WTC11 (cell line): ENCODE measurements at regions not wholly inside any gene's neighbourhood (a gene's known extent, or its start where the extent isn't known, plus 50 kb on each side); places are given as distances from the start of the nearest gene placed in this dataset.

Experiments
- ATAC-seq: fragments of 200-7000 bp; cut with Tn5 transposase; 2 replicates; pipeline ENCODE4 v1.10.0; 2021; ENCODE audit warnings: mild to moderate bottlenecking, moderate library complexity
- CTCF ChIA-PET: fragments of 300-600 bp; sonication (Branson Sonifier 250); formaldehyde crosslinking; loops from one replicate; lab custom pipeline; 2021; ENCODE audit warnings: antibody characterized with exemption; lab: Charles Lee
- POLR2A ChIA-PET: fragments of 350-600 bp; sonication (Branson Sonifier 250); formaldehyde crosslinking; loops from one replicate; lab custom pipeline; 2021; ENCODE audit warnings: antibody characterized with exemption; lab: Charles Lee
- DNase-seq: peaks from one replicate; pipeline ENCODE4 v3.0.0; 2021; ENCODE audit warnings: low spot score
- H3K27ac Mint-ChIP-seq: 2 replicates; pipeline ENCODE4 v1.8.0; 2021; ENCODE audit warnings: mixed read lengths
- H3K27me3 Mint-ChIP-seq: 2 replicates; pipeline ENCODE4 v1.8.0; 2021; ENCODE audit warnings: low read depth, mild to moderate bottlenecking, moderate library complexity, mixed read lengths
- H3K36me3 Mint-ChIP-seq: 2 replicates; pipeline ENCODE4 v1.8.0; 2021; ENCODE audit warnings: mixed read lengths
- H3K4me1 Mint-ChIP-seq: 2 replicates; pipeline ENCODE4 v1.8.0; 2022; ENCODE audit warnings: mixed read lengths
- H3K4me3 Mint-ChIP-seq: 2 replicates; pipeline ENCODE4 v1.8.0; 2021; ENCODE audit warnings: mild to moderate bottlenecking, moderate library complexity, mixed read lengths
- H3K9me3 Mint-ChIP-seq: 2 replicates; pipeline ENCODE4 v1.8.0; 2021; ENCODE audit warnings: mixed read lengths
- FOXJ3 ChIP-seq: sonication (generic); formaldehyde crosslinking; IDR thresholded peaks from 2 replicates; pipeline ENCODE4 v1.9.0; 2021; ENCODE audit warnings: missing genetic modification reagents, mild to moderate bottlenecking, borderline replicate concordance
- GABPB1 ChIP-seq: sonication (generic); formaldehyde crosslinking; IDR thresholded peaks from 2 replicates; pipeline ENCODE4 v1.8.1; 2023; ENCODE audit warnings: mild to moderate bottlenecking, missing genetic modification reagents
- GRHL2 ChIP-seq: fragments of 250-450 bp; sonication (Bioruptor Pico); IDR thresholded peaks from 2 replicates; pipeline ENCODE4 v1.8.0; 2022; ENCODE audit warnings: mild to moderate bottlenecking, moderate library complexity; ENCODE audit not compliant: insufficient replicate concordance, severe bottlenecking
- GTF2I ChIP-seq: fragments of 250-450 bp; sonication (Bioruptor Pico); conservative IDR thresholded peaks from 2 replicates; pipeline ENCODE4 v1.4.0; 2021; ENCODE audit warnings: mild to moderate bottlenecking
- IRF1 ChIP-seq: sonication (generic); formaldehyde crosslinking; IDR thresholded peaks from 2 replicates; pipeline ENCODE4 v1.8.0; 2023; ENCODE audit warnings: missing genetic modification reagents
- IRF2 ChIP-seq: sonication (generic); formaldehyde crosslinking; IDR thresholded peaks from 2 replicates; pipeline ENCODE4 v1.8.0; 2022; ENCODE audit warnings: low read depth, missing genetic modification reagents, borderline replicate concordance
- JUN ChIP-seq: sonication (generic); formaldehyde crosslinking; IDR thresholded peaks from 2 replicates; pipeline ENCODE4 v1.8.0; 2023; ENCODE audit warnings: mild to moderate bottlenecking, missing genetic modification reagents
- NR1H2 ChIP-seq: sonication (generic); formaldehyde crosslinking; IDR thresholded peaks from 2 replicates; pipeline ENCODE4 v1.9.0; 2021; ENCODE audit warnings: mild to moderate bottlenecking, moderate library complexity, missing genetic modification reagents
- RELA ChIP-seq: sonication (generic); formaldehyde crosslinking; IDR thresholded peaks from 2 replicates; pipeline ENCODE4 v1.8.1; 2022; ENCODE audit warnings: missing genetic modification reagents, mild to moderate bottlenecking, borderline replicate concordance
- SOX15 ChIP-seq: fragments of 250-450 bp; sonication (Bioruptor Pico); IDR thresholded peaks from 2 replicates; pipeline ENCODE4 v1.9.0; 2021; ENCODE audit warnings: mild to moderate bottlenecking
- SP1 ChIP-seq: sonication (generic); formaldehyde crosslinking; conservative IDR thresholded peaks from 2 replicates; pipeline ENCODE4 v1.8.1; 2022; ENCODE audit warnings: missing genetic modification reagents
- ZNF232 ChIP-seq: sonication (generic); formaldehyde crosslinking; IDR thresholded peaks from 2 replicates; pipeline ENCODE4 v1.8.0; 2022; ENCODE audit warnings: mild to moderate bottlenecking, missing genetic modification reagents
- ZNF263 ChIP-seq: sonication (generic); formaldehyde crosslinking; IDR thresholded peaks from 2 replicates; pipeline ENCODE4 v1.8.1; 2022; ENCODE audit warnings: low read depth, mild to moderate bottlenecking, moderate library complexity, missing genetic modification reagents
- ZNF281 ChIP-seq: sonication (generic); formaldehyde crosslinking; IDR thresholded peaks from 2 replicates; pipeline ENCODE4 v1.8.0; 2023; ENCODE audit warnings: mild to moderate bottlenecking, missing genetic modification reagents
- ZNF671 ChIP-seq: fragments of 250-450 bp; sonication (Bioruptor Pico); IDR thresholded peaks from 2 replicates; pipeline ENCODE4 v1.8.0; 2021; ENCODE audit warnings: mild to moderate bottlenecking
- ZSCAN18 ChIP-seq: fragments of 250-450 bp; sonication (Bioruptor Pico); IDR thresholded peaks from 2 replicates; pipeline ENCODE4 v2.1.2; 2022; ENCODE audit warnings: mild to moderate bottlenecking, moderate library complexity
- TF ChIP-seq, protein P1 (sequence below): sonication (generic); formaldehyde crosslinking; IDR thresholded peaks from 2 replicates; pipeline ENCODE4 v1.8.1; 2023; ENCODE audit warnings: mild to moderate bottlenecking, missing genetic modification reagents
- TF ChIP-seq, protein P2 (sequence below): sonication (generic); formaldehyde crosslinking; IDR thresholded peaks from 2 replicates; pipeline ENCODE4 v1.8.1; 2023; ENCODE audit warnings: mild to moderate bottlenecking, missing genetic modification reagents, moderate library complexity
- TF ChIP-seq, protein P3 (sequence below): sonication (generic); formaldehyde crosslinking; IDR thresholded peaks from 2 replicates; pipeline ENCODE4 v1.8.1; 2022; ENCODE audit warnings: missing genetic modification reagents, borderline replicate concordance
- TF ChIP-seq, protein P4 (sequence below): sonication (generic); formaldehyde crosslinking; conservative IDR thresholded peaks from 2 replicates; pipeline ENCODE4 v1.8.1; 2022; ENCODE audit warnings: mild to moderate bottlenecking, missing genetic modification reagents

DNA sequence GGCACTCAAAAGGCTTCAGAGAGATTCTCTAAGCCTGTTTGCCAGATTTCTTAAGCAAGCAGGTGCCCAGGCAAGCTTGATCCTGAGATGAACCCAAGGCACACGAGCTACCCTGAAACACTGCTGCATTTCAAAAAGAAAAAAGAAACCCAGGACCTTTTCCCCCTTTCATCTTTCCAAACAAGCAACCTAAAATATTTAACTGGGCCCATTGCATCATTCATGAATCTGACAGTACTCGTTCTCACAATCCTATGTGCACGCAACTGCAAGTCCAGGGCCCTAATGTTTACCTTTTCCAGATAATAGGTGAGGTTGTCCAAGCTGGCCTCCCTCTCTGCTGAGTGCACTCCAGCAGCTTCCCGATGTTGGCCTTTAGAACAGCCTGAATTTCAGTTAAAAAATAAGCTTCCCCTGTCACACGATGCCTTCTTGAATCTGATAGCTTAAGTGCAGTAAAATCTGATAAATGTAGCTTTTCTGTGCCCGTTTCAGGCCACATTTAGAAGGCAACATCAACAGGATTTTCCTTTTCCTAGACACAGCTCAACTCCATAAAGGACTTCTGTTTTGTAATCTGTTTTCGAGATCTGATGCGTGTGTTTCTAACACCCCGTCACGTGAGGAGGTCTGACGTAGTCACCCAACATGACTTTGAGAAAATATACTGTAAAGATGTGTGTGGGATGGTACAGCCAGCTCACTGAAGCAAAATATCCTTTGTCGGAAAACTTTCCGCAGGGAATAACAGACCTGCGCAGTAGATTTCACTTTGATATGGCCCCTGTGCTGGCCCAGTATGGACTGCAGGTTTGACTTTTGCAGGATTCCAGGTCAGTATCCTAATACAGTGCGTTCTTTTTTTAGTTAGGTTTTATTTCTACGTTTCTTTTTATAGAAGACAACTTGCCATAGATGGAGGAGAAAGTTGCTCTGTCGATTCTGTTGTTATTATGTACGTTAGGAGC is 55.1 kb upstream of the RASA2 start:
- ATAC-seq (no peak), DNase-seq (no peak)
- Mint-ChIP-seq H3K27ac (no peak overlapping the region), H3K4me3 (no peak overlapping the region), H3K27me3 (no peaks in the 10 kb centered on the region), H3K36me3 (no peaks in the 10 kb centered on the region), H3K4me1 (peaks cover 12% of the 10 kb centered on the region), H3K9me3 (no peaks in the 10 kb centered on the region)
- POLR2A ChIA-PET, result no interaction called here
- CTCF ChIA-PET, result interaction anchor here (0.5 to 5.3 kb wide), 9 partner anchors 9 to 683 kb away, joined by 3 to 28 read pairs (median 5); no protein-coding TSS in a partner anchor
- peak; percentile 98 for TF ChIP-seq GABPB1 (CRISPR knock-in tag)
- no peak for TF ChIP-seq GTF2I (CRISPR knock-in tag)
- TF ChIP-seq IRF2 (CRISPR knock-in tag), result no peak

DNA sequence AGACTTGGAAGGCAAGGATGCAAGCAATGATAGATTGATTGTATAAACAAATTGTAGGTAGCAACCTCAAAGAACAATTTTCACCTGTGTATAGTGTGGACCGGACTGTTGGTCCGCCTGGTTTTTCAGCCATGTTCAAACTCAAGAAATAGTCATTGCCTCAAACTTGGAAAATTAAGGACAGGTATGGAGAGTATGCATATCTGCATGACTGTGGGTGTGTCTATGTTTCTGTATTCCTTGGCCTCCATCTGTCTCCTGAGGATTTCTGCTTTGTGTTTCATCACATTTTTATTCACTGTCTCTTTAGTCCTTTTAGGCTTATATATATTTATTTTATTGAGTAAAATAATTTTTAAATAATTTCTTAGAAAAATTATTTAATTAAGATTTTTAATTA is 53.9 kb upstream of the RASA2 start:
- peaks cover 10% of the 10 kb centered on the region for H3K4me1 Mint-ChIP-seq
- no peaks in the 10 kb centered on the region for H3K36me3 Mint-ChIP-seq
- ChIA-PET CTCF (interaction anchor here (0.9 to 5.3 kb wide), 5 partner anchors 8 to 124 kb away, joined by 3 to 28 read pairs (median 5); no protein-coding TSS in a partner anchor), POLR2A (no interaction called here)
- no peaks in the 10 kb centered on the region for H3K27me3 Mint-ChIP-seq
- H3K9me3 Mint-ChIP-seq, result no peaks in the 10 kb centered on the region
- H3K4me3 Mint-ChIP-seq, result no peak overlapping the region
- no peak for DNase-seq
- TF ChIP-seq ZNF263 (CRISPR knock-in tag), result no peak
- no peak for TF ChIP-seq SOX15 (CRISPR knock-in tag)
- TF ChIP-seq ZSCAN18 (CRISPR knock-in tag), result no peak
- TF ChIP-seq, protein P1, sequence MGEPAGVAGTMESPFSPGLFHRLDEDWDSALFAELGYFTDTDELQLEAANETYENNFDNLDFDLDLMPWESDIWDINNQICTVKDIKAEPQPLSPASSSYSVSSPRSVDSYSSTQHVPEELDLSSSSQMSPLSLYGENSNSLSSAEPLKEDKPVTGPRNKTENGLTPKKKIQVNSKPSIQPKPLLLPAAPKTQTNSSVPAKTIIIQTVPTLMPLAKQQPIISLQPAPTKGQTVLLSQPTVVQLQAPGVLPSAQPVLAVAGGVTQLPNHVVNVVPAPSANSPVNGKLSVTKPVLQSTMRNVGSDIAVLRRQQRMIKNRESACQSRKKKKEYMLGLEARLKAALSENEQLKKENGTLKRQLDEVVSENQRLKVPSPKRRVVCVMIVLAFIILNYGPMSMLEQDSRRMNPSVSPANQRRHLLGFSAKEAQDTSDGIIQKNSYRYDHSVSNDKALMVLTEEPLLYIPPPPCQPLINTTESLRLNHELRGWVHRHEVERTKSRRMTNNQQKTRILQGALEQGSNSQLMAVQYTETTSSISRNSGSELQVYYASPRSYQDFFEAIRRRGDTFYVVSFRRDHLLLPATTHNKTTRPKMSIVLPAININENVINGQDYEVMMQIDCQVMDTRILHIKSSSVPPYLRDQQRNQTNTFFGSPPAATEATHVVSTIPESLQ (CRISPR knock-in tag), result no peak
- no peak for TF ChIP-seq ZNF671
- no peak for TF ChIP-seq FOXJ3 (CRISPR knock-in tag)
- no peak for TF ChIP-seq GRHL2 (CRISPR knock-in tag)
- TF ChIP-seq JUN, result no peak
- TF ChIP-seq IRF1 (CRISPR knock-in tag), result no peak
- TF ChIP-seq ZNF281 (CRISPR knock-in tag), result no peak
- TF ChIP-seq, protein P2, sequence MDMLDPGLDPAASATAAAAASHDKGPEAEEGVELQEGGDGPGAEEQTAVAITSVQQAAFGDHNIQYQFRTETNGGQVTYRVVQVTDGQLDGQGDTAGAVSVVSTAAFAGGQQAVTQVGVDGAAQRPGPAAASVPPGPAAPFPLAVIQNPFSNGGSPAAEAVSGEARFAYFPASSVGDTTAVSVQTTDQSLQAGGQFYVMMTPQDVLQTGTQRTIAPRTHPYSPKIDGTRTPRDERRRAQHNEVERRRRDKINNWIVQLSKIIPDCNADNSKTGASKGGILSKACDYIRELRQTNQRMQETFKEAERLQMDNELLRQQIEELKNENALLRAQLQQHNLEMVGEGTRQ, result no peak
- no peak for TF ChIP-seq NR1H2 (CRISPR knock-in tag)
- TF ChIP-seq SP1 (CRISPR knock-in tag), result no peak
- no peak for TF ChIP-seq RELA (CRISPR knock-in tag)
- TF ChIP-seq ZNF232 (CRISPR knock-in tag), result no peak
- TF ChIP-seq, protein P3, sequence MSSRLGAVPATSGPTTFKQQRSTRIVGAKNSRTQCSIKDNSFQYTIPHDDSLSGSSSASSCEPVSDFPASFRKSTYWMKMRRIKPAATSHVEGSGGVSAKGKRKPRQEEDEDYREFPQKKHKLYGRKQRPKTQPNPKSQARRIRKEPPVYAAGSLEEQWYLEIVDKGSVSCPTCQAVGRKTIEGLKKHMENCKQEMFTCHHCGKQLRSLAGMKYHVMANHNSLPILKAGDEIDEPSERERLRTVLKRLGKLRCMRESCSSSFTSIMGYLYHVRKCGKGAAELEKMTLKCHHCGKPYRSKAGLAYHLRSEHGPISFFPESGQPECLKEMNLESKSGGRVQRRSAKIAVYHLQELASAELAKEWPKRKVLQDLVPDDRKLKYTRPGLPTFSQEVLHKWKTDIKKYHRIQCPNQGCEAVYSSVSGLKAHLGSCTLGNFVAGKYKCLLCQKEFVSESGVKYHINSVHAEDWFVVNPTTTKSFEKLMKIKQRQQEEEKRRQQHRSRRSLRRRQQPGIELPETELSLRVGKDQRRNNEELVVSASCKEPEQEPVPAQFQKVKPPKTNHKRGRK, result no peak
- TF ChIP-seq GABPB1 (CRISPR knock-in tag), result no peak
- TF ChIP-seq, protein P4, sequence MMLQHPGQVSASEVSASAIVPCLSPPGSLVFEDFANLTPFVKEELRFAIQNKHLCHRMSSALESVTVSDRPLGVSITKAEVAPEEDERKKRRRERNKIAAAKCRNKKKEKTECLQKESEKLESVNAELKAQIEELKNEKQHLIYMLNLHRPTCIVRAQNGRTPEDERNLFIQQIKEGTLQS (CRISPR knock-in tag), result no peak
- ATAC-seq, result no peak
- no peak overlapping the region for H3K27ac Mint-ChIP-seq
